Skin of body (tissue), 1 donor: ENCODE measurements at regions not wholly inside any gene's neighbourhood (a gene's known extent, or its start where the extent isn't known, plus 50 kb on each side); places are given as distances from the start of the nearest gene placed in this dataset.
A peak's percentile ranks its signal among the peaks of the same experiment; 100 is the strongest.
"Not testable (repeated sequence)": the region's sequence is repeated elsewhere in the genome, so short reads cannot be mapped to it uniquely, and the experiment has no call there.

Experiments
- DNase-seq: peaks from one replicate; lab custom pipeline; 2025; lab: John Stamatoyannopoulos, UW

DNA sequence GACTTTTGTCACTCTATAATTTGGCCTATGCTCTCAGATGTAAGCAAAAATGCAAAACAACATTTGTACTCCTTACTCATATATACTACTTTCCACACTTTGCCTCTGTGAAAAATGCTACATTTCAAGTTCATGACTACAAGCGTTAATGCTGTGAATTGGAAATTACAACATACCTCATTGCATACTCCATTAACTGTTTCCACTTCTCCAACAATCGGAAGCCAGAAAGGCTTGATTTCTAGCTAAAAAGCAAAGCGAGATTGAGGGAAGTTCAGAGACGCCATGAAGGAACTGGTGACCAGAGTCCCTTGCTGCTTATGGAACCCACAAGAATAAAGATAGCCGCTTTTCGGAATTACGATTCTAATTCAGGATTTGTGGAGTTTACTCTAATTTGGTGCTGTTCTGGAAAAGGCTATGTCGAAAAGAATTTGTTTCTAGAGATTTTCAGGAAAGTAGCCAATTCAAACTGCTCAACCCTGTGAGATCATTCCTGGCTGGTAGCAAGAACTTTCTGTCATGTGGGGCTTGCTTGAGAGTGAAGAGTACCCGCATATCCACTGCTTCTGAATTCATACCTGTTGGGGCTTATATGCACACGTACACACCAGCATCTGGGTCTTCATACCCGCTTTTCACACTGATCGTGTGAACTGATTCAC lies 98.0 kb upstream of the CITED2 start:
- DNase-seq: peak; percentile 60

DNA sequence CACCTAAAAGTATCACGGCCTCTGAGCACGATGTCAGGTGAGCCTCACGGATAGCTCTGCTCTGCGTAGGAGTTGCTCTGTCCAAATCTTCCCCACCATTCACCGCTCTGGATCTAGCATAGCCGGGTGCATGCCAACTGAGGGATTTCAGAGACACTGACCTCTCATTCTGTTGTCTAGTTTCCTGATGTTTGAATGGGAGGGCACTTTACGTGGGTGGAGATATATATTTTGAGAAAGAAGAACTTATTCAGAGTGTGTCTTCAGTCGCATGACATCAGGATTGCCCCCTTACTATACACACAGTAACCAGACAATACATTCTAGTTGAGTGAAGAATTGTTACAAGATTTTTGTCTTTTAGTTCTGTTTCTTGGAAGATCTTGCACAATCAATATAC lies 96.5 kb upstream of the CITED2 start:
- no peak for DNase-seq

DNA sequence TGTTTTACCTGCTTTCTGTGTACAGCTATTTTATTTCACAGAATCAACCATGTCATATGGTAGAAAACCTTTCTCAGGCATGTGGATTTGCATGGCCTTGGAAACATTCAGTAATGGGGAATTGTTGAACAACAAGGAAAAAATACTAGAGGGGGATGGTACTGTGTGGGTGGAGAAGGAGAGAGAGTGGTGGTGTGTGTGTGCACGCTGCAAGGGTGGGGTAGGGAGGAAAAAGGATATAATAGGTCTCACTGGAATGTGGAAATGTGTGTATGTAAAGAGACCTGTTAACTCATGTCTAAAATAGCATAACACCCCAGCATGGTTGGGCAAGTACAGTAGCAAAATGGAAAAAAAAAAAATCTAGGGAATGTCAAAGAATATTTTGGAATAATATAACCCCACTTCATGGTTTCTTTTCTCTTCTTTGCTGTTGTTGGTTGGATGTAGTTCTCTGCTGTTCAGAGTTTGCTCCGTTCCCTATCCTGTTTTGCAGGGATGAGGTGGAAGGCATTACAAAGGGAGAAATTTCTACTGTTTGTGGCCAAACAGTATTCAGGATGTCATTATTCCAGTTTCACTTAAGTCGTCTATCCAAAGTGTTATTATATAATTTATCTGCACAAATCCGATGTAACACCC lies 93.9 kb upstream of the CITED2 start:
- DNase-seq: no peak

DNA sequence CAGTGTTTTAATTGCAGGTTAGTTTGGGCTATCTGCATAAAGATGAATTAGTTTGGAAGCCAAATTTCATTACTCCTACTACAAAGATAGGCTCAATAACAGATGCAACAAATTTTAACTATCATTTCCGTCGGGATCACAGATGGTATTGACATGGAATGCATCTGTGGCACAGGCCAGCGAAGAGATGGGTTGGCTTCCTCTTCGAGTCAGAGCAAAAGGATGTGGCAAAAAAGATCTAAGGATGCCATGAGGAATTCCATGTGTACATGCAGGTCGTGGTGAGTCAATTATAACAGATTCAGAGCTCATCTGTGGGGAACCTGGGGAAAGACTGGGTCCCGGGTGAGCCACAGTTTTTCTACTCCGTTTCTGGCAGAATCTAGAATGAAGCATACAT lies 83.0 kb upstream of the CITED2 start:
- DNase-seq: no peak

DNA sequence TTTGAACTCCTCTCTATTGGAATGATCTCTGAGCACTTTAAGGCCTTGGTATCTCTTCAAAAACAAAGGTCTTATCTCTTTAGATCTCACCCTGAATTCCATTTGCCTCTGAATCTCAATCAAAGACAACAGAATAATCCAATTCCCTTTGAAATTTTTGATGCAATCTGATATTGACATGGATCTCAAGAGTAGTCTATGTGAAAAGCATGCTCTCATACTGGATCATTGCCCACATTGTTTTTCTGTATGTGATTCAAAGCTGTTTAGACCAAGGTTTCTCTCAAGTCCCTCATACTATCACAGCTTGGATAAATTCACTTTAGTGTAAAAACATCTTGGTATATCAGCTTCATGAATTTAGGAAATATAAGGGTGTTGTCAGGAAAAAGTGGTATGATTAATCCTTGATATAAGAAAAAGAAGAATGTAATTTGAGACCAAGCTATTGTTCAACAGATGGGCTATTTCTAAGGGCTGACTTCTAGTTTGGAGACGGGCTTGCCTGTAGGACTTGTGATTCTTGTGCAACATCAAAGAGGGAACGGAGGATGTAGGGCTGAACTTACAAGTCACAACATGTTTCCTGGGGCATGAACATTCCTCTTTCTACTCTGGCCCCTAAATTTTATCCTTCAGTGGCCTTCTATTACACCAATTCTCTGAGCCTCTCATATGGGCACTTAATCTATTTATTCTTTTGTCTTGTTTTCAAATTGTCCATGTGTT lies 77.9 kb upstream of the CITED2 start:
- DNase-seq: no peak

DNA sequence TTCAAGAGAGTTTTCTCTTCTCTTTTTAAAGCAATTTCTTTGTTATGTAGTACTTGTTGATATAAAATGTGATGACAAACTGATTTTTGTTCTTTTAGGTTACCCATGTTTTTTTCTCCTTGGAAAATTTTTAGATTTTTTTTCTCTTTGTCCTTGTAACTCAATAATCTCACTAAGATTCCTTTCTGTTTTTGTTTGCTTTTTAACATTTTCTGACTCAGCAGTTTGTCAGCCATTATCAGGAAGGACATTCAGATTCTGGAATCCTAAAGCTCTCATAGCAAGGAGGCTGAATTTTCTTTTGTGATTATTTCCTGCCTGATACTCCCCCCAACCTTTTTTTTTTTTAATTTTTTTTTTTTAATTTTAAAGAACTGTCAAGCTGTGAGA lies 75.2 kb upstream of the CITED2 start:
- DNase-seq: no peak

DNA sequence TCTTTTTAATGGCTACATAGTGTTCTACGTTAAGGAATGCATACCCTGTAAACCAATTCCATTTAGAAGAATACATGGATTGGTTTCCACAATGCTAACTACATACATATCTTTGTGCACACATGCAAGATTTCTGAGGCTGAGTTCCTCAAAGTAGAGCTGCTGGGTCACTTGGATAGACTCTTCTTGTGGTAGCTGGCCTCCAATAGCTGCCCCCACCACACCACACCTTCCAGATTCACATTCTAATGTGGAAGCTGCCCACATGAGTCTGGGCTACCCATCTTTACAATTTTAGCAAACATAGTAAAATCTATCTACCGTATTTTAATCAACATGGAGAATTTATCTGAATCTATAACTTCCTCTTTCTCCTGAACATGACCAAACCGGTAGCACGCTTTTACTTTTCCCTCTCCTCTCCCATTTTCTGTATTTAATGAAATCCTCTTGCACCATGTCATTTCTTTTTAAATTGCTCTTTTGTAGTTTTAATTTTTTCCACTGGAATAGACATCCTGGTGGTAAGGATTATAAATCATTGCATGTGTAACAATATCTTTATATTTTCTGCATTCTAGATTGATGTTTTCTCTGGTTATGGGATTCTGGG lies 74.7 kb upstream of the CITED2 start:
- no peak for DNase-seq

DNA sequence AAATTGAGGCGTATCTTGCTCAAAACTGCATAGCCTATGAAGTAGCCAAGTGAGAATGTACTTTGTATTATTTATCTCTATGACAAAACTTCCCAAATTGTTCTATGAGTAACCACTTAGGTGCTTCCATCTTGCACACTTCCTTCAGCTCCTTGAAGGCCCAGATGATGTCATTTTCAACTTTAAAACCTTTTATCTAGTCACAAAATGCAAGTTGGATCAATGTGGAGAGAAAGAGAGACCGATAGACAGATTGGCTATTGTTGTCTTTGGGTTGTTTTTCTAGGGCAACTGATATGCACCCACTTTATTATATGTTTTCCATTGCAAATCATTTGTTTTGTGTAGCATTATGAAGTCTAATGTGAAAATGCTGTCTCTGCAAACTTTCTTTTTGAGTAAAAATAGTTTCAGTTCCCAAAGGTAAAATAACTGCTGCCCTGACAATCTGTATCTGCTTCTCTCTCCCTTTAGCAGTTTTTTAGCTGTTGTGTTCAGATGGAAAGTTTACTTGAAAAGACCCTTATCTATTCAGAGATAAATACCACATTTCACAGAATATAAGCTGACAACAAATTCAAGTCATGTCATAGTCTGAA lies 73.7 kb upstream of the CITED2 start:
- DNase-seq: no peak

DNA sequence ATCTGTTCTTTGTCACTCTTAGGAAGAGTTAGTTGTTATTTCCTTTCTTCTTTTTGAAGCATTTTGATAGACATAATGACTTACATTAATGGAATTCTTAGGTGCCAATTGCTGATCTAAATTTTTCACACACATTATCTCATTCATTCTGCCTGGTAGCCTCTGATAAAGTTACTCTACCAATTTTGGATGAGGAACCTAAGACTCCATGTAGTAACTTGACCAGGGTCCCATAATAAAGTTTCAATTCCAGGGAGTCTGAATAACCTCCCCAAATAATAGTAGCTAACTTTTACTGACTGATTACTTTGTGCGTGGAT lies 73.2 kb upstream of the CITED2 start:
- no peak for DNase-seq

DNA sequence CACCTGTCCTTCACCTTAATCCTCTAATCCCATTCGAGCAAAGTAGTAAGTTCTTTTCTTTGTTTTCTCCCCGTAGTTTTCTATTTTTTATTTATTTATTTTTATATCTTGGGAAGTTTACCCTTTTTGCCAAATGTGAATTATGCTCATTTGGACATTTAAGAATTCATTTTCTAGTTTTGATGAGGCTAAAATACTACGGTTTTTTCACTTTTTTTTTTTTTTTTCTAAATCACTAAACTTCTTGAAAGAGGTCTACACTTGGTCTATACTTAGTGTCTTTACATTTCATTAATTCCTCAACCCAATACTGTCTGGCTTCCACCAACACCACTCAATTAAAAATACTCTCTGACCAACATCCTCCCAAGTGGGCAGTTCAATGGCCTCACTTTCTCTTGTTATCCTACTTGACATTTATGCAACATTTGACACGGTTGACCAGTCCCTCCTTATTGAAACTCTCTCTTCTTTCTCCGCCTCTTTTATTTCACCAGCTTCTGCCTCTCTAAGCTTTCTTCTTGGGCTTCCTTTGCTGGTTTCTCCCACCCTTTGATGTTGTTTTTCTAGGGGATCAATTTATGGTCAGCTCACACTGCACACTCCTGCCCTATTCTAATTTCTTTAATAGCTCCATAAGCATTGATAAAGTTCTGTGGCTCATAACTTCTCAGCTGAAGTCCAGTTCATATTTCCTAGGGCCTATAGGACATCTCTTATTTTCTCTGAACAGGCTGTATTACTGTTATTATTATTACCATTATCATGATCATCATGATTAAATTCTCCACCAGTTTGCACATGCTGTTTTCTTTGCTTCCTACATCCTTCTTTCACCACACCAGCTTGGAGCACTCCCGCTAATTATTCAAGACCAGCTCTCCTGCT lies 72.6 kb upstream of the CITED2 start:
- no peak for DNase-seq

DNA sequence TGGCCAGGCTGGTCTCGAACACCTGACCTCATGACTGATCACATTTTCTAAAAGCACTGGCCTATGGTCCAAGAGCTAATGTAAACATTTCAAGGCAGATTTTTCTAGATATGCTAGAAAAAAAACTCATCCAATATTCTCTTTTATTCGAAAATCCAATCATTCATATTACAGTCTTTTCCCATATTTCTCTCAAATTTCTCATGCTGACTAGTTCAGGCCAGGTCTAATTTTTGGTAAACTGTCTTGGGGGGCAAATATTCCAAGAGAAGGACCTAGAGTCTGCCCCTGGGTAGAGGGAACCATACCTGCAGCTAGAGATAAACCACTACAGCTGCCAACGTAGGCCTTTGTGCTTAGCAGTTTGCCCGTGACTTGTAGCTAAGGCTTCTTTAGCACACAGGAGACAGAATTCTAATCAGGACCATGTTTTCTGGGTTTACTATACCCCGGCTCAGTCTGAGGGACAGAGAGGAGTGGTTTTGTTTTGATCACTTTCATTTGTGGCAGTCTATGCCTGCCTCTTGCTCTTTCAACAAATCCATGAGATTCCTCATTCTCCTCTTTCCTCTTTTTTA lies 71.8 kb upstream of the CITED2 start:
- no peak for DNase-seq

DNA sequence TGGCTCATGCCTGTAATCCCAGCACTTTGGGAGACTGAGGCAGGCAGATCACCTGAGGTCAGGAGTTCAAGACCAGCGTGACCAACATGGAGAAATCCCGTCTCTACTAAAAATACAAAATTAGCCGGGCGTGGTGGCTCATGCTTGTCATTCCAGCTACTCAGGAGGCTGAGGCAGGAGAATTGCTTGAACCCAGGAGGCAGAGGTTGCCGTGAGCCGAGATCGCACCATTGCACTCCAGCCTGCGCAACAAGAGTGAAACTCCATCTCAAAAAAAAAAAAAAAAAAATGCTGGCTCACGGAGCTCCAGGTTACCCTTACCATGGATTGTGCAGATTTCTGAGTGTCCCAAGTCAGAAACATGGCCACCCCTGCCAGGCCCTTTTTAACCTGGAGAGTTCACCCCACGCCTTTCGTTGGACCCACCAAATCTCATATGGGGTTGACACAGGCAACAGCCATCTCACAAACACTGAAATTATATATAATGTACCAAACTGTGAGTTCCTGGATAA lies 69.9 kb upstream of the CITED2 start:
- not testable (repeated sequence) for DNase-seq

DNA sequence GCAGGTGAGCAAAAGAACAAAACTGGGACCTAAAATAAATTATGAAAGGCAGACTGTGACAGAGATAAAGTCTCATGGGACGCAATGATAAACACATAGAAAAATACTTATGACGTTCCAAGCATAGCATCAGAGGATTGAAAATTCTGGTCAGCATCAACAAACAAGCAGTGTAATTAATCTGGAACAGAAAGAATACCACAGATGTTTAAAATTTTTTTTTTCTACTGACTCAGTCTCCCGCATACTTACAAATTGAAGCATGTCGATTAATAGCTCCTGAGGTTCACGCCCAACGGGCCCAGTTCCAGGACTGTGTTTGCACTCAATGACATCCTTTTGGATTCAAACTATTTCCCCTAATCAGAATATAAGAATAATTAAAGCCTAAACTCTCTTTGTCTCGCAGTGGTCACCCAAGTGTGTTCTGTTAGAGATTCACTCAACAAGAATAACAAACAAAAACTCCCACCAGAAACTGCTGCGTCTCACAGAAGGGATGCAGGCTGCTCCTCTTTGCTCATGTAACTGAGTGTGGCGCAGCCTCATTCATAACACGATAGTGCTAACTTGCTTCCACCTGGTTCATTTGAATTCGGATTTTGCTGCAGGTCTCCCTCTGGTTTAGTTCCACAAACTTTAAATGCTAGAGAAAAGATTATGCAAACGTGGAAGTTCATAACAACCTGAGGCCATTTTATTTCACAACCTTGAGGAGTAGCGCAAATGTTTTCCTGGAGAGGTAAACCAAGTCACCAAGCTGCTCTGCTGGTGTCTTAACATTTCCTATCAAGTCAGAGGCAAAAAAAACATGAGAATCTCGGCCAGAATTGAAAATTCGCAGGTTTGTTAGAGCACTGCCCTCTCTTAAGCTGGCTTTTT lies 69.0 kb upstream of the CITED2 start:
- no peak for DNase-seq

DNA sequence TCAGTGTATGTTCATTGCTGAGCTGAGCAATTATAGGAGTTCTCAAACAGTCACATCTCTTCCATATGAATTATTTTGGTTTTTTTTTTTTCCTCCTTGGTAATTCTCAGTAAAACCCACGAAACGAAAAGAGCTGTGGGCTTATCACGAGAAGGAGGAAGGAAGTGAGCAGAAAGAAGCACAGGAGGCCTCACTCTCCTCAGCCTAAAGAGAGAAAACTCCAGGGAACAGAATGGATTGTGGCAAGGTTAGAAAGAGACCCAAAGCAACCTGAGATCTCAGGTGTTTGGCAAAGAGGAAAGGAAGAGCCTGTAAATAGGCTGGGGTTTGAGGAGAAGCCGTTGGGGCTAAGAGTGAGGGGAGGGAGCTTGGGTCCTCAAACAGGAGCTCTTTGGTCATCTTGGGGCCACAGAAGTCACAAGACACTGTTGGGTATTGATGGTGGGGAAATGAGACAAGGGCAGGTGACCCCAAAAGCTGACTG lies 67.8 kb upstream of the CITED2 start:
- no peak for DNase-seq

DNA sequence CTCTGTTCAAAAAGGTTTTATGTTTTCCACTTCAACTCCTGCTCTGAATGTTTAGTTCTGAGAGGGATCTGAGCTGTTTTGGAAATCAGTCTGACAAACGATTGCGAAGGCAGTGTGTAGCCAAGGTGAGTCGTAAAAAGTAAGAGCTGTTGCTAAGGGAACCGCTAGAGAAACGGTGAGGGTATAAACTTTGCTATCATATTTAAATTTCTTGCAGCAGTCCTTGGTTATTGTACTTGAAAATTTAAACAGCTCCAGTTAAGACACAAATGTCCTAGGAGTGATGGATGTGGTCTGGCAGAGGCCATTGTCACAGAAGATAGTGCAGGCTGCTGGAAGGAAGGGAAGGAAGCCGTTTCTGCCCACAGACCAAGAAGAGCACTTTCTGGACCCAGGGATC lies 64.9 kb upstream of the CITED2 start:
- DNase-seq: no peak

DNA sequence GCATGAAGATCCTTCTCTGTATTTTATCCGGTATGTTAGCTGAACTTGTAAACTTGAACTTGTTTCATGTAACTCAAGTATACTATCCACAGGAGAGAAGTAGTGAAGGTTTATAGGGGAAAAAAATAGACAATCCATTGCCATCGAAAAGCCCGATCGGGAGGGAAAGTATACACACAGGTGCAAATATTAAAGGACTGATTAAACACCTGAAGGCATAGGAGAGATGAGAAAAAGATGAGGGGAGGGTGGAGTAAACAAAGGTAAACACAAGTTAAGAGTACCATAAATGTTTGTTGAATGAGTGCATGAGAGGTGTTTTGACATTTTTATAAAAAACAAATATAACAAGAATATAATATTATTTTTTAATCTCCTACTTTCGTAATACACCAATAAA lies 64.3 kb upstream of the CITED2 start:
- DNase-seq: no peak

DNA sequence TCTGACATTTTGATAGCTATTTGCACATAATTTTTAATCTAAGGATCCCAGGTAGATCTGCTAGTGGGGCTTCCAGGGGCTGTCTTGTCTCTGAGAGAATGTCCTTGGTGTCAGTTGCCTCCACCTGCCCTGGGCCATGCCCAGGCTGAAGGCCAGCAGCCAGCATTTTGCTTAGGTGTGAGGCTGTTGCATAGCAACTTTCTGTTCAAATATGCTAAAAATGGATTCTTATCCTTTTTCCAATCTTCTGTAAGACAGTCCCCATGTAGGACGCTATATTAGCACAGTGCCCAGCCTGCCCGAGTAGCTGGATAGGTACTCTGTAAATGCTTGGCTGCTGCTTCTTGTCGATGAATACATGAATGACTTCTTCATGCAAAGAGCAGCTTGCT lies 62.5 kb upstream of the CITED2 start:
- no peak for DNase-seq

DNA sequence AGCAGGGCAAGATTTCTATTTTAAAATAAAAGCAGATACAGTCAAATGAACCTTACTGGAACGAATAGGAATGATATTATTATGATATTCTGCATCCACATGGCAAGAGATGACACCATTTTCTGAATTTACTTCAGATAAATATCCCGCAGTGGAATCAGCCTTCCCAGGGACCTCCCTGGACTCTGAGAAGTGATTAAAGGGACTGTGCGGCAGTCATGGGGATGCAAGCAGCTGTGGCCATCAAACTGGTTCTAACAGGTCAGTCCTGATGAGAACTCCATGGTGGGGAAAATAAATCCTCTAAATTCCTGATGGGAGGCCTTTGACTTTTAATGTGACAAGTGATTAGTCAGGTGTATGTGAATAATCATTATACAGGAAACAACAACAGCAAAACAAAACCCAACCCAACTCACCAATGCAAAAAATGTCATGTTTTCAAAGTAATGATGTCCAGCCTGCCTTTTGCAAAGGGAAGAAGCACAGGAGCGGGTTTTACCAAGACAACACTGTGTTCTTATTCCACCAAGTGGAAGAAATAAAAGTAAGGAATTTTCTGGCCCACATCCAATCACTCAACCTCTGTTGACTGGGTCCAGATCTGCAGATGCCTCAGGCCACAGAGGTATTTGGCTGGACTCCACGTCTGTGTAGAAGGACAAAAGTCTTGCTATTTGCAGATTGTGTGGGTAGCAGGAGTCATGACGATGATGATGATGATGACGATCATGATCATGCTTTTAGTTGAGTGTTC lies 61.9 kb upstream of the CITED2 start:
- DNase-seq: no peak
